ENCODE measurements at regions not wholly inside any gene's neighbourhood (a gene's known extent, or its start where the extent isn't known, plus 50 kb on each side); places are given as distances from the start of the nearest gene placed in this dataset.

DNA sequence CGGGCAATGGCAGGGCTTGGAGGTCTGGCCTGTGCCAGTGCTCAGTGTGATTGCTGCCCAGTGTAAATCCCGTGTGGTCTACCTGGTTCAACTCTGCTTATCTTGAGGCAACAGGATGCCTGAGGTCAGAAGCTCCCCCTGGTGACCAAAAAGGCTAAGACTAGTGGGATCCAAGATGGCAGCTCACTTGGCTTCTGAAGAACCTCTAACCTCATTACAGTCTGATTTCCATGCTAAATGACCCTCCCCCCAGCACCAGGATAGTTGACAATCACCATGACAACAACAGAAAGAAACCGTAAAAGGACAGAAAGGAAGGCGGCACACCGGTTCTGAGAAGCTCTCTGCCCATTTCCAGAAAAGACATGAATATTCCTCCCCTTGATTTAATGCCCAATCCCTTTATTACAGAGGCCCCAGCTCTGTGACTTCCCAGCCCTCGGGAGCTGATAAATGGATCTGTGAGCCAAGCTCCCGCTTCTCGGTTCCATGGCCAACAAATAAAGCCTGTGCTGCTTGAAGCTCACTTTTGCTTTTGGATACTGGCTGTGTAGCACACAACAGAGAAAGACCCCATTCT, 398.4 kb downstream of the CTTN start:
- DNase-seq (ENCODE audit: low read depth), result no peak

DNA sequence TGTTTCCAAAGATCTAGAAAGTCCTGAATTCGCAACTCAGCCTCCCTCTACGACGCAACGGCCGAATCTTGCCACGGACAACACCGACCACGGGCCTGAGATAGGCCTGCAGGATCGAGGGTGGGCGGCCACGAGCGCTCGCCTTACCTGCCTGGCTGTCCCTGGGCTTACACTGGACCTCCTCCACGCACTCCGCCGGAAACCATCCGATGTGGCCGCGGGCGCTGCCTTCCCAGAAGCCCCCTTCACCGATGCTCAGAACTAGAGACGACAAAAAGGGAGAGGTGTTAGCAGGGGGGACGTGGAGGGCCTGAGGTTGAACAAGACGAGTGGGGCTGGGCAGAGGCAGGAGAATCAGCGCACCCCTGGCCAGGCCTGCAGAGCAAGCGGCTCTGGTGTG, 400.0 kb downstream of the CTTN start:
- no peak for DNase-seq (ENCODE audit: low read depth)

DNA sequence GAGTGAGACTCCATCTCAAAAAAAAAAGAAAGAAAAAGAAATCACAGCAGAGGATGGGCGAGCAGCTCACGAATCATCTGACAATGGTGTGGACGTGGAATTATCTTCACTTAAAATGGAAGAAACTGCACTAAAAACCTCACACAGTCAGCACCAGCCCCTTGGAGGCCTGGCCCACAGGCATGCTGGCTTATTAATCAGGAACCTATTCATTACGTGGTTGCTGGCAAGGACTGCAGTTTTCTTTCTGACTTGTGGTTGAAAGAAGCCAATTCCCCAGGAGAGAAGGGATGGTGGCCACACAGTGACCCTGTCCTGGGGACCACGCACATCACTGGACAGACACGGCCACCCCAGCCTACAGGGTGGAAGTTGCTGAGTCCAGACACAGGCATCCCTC, 401.1 kb downstream of the CTTN start:
- DNase-seq (ENCODE audit: low read depth), result no peak

DNA sequence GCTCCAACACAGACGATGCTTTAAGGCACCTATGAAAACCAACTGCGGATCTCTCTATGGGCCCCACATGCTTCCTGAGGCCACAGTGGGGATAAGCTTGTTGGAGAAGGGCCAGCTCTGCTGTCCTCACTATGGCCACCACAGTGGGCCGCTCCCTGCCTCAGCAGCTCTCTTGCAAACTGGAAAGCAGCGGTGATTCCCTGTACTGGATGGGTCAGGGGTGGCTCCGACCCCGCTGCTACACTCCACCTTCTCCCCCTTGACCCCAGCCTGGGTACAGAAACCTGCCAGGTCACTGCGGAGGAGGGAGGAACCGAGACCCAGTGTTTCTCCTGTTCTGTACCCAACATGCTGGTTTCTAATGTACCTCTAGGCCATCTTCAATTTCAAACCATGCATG, 403.9 kb downstream of the CTTN start:
- DNase-seq (ENCODE audit: low read depth), result no peak

DNA sequence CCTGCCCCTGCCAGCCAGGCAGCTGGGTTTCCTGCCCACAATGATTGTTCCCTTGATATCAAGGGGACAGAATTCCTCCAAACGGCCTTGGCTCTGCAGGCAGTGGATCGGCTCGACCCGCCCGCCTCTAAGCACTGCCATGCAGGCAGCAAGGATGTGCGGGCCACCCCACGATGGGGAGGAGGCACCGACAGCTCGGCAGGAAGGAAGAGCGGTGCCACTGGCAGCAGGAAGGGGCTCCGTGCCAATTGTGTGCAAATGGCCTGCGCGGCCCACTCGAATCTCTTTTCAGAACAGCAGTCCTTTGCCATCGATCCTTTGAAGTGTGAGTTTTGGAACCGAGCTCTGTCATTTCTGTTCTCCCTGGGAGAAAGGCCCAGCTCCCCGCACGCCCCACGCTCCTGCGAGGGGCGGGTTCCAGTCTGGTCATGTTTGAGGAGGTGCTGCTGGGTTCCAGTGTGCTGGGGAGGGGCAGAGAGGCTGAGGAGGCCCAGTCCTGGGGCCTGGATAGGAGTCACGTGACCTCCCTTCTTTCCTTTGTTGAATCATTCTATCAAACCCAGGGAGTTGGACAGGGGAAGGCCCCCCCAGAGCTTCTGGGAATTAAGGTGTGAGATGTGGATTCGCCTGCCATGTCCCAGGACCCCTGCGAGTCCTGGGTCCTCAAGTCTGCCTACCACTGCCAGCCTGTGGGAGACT, 406.0 kb downstream of the CTTN start:
- no peak for DNase-seq (ENCODE audit: low read depth)

DNA sequence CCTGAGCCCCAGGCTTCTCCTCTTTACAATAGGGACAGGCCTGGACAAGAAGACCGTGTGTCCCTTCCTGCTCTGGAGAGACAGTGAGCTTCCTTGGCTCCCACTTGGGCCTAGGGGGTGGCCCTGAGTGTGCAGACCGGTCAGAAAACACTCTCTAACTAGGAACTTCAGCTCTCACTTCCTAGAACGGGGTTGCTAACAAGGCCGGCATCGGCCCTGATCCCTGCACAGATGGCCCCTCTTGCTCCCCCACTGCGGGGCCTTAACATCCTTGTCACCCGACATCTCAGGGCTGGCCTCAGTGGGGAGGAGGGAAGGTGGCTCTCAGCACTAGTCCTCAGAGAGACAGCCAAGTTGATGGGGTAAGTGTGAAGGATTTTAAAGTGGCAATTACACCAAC, 406.9 kb downstream of the CTTN start:
- no peak for DNase-seq (ENCODE audit: low read depth)

DNA sequence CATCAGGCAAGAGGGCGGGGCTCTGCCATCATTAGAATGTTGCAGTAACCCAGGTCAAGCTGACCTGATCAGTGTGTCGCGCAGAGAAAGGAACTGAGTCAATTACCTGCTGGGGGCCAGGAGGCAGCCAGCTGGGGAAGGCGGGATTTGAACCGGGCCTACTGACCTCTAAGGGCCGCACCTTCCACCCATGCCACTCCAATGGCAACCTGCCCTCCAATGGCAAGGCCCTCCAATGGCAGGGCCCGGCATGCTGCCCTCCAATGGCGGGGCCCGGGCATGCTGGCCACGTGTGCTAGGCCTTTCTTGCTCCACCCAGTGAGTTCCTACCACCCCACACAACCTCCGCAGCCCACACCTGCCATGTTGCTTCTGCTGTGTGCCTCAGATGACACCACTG, 407.6 kb downstream of the CTTN start:
- no peak for DNase-seq (ENCODE audit: low read depth)

DNA sequence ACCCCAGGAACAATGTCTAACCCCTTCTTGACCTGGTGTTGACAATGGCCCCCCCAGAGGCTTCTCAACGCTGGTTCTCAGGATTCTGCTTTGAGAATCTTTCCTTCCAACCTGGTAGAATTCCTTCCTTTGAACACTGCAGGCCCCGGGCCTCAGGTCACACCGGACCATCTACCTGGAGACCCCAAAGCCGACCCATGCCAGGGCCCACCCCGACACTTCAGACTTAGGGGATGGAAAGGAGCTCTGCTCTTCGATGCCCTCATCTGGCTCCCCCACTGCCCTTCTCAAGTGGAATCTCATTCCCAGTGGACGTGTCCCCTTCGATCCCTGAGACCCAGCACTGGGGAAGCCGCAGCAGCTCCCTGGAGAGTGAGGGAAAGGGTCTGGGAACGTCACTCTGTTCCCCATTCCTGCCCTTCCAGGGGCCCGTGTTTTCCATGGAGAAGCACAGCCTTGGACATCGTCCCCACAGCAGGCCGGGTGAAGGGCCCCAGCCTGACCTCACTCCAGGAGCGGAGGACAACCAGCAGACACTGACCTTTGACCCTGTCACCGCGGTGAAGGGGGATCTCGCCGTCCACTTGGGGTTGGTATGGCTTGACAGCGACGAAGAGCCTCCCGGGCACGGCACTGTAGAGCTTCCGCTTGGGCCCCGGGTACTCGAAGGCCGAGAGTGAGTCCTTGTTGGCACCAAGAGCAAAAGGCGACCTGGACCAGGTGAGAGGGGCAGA, 408.3 kb downstream of the CTTN start:
- no peak for DNase-seq (ENCODE audit: low read depth)

DNA sequence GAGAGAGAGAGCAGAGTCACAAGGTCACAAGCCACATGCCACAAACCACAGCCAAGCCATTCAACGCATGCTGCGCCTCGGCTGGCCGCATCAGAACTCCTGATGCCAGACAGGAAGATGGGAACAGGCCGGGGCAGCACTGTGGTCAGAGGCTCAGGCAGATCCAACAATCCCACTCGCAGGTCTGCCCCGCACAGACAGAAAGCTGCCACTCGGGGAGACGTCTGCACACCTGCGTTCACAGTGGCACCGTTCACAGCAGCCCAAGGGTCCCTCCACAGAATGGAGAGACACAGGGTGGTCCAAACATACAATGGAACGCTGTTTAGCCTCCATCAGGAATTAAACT, 408.8 kb downstream of the CTTN start:
- no peak for DNase-seq (ENCODE audit: low read depth)

DNA sequence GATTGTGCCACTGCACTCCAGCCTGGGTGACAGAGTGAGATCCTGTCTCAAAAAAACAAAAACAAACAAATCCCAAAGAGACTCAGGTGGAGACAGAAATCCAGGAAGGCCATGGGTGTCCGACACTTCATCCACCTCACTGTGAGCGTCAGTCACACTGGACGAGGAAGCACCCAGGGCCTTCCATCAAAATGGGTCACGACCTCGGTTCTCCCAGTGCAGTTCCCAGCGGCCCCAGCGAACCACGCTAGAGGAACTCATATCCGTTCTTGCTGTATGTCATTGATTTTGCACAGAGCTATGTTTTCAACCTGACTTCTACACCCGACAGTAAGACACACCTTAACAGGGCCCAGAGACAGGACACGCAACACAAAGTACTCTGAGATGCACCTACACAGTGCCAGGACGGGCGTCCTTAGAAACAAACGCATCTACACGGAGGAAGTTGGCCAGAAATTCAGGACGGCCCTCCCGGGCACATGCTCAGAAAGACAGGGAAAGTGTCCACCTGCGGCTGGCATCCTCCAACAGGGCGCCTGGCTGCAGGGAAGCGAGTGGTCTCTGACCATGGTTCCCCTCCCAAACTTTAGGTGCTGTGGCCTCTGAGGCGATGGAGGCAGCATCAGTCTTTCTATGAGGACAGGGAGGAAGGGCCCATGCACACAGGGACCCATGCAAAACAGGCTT, 410.5 kb downstream of the CTTN start:
- DNase-seq (ENCODE audit: low read depth), result no peak

DNA sequence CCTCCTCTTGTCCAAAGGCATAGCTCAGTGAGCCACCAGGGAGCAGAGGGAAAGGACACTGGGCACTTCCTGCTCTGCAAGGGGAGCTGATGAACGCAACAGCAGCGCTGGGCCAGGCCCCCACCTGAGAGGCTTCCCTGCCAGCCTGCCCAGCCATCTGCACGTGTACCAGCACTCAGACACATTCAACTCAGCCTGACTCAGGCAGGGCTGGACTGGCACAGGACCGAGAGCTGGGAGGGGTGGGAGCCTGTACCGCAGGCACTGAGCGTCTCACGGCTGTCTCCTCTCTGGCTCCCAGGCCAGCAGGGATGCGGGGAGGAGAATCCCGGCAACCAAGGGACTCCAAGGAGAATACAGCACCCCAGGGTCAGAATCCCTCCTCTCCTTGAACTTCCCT, 411.8 kb downstream of the CTTN start:
- no peak for DNase-seq (ENCODE audit: low read depth)

DNA sequence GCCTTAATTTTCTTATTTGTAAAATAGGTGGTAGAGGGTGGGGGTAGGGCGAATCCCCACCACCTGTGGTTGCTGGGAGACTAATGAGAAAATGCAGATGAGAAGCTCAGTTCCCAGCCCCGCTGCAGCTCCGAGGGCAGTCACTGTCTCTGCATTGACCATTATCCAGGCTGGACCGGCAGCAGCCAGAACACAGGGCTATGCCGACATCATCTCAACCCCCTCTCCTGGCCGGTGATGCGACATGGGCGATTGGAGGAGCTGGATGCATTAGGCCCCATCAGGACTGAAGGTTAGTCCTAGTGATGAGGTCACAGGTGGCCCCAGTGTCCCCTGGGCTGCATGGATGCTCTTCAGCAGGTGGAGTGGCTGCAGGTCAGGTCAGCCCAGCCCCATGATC, 412.4 kb downstream of the CTTN start:
- no peak for DNase-seq (ENCODE audit: low read depth)

DNA sequence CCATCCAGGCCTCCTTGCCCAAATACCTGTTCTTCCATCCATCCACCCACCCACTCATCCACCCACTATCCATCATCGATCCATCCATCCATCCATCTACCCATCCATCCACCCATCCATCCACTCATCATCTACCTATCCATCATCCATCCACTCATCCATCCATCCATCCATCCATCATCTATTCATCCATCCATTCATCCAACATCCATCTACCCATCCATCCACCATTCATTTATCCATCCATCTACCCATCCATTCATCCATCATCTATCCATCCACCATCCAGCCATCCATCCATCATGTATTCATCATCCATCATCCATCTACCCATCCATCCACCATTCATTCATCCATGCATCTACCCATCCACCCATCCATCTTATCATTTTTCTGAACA, 413.2 kb downstream of the CTTN start:
- DNase-seq (ENCODE audit: low read depth), result no peak

DNA sequence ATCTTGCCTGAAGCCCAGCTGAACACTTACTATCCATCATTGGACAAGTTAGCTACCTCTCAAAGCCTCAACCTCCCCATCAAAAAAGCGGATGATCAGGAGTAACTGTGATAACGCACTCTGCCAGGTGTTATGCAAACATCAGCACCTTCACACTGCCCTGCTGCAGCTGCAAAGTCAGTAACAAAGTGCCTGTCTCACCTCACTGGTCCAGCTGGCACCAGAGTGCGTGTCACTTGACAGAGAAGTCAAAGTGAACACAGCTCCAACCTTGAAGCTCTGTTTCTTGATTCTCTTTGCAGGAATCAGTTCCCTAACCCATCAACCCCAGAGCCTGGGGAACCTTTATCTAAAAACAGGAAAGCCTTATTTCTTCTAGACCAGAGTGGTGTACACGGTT, 413.6 kb downstream of the CTTN start:
- DNase-seq (ENCODE audit: low read depth), result no peak

DNA sequence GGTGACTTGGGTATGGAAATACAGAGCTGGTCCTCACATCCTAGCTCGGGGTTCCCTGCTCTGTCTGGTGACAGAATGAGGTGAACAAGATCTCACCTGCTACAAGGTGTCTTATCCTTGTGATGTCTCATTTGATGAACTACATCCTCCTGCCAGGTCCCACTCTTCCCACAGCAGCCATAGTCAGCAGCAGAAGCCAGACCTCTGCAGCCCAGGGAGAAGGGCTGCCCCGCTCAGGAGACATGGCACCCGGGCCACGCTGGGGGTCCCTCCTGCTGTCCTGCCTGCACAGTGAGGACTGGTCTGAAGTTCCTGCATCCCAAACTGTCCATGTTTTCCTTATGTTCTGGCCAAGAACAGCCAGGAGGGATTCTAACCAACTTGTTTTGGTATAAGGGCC, 414.1 kb downstream of the CTTN start:
- no peak for DNase-seq (ENCODE audit: low read depth)

DNA sequence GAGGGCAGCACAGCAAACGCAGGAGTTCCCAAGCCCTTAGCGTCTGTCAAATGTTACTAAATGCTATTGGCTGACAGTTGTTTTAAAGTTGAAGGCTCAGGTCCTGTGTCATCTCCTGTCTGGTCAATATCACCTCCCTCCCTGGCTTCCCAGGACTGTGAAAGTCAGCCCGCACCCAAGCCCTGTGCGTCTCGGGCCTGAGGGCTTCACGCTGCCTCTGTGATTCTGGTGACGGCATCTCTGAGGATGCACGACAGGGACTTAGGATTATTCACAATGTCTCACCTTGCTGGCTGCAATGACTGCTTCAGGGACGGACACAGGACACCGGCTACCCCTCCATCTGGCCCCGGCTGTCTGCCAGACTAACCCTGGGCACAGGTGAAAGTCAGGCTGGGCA, 415.3 kb downstream of the CTTN start:
- DNase-seq (ENCODE audit: low read depth), result no peak

DNA sequence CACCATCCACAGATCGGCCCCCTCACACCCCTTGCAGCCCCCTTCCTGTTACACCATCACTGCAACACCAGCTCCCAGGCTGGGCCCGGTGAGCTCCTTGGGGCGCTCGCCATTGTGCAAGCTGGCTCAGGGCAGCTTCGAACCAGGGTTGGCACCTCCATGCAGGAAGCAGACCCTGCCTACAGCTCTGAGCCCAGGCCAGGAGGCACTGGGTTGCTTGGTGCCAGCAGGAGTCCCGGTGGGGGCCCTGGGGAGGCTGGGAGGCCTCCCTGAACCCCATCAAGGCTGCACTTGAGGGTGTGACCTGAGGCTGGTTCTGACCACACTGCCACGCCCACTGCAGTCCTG, 417.1 kb downstream of the CTTN start:
- no peak for DNase-seq (ENCODE audit: low read depth)

DNA sequence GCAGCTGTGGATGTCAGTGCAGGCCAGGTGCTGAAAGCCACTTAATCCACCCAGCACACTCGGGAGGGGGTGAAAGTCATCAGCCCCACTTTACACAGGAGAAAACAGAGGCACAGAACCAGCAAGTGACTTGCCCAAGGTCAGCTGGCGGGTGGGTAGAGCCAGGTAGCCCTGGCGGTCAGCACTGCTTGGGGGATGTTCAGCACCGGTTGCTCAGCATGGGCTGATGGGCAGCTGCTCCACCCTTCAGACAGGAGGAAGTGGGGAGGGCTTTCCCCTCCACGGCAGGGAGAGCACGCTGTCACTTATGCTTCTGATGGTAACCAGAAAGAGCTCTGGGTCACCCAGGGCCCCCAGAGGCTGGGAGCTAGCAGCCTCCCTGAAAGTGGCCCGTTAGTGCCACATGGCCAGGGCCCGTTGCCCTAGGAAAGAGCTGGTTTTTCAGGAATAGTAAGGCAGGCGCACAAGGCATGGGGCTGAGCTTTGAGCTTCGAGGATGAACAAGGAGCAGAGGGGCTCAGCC, 417.9 kb downstream of the CTTN start:
- DNase-seq (ENCODE audit: low read depth), result no peak

DNA sequence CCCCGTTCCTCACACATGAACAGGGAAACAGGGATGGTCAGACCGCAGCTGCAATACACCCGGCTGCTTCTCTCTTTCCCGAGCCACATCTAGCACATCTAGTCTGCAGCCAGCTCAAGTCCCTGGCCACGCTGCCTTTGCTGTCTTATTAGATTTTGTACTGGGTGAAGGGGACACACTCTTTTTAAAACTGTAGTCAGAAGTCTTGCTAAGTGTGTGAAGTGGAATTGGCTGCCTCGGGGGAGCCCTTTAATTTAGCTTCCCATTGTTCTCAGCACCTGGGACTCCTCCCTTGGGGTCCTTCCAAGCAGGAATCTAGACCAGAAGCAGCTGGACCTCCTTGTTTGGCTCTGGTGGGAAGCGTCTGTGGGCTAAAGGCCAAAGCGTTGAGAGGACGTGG, 420.0 kb downstream of the CTTN start:
- no peak for DNase-seq (ENCODE audit: low read depth)

DNA sequence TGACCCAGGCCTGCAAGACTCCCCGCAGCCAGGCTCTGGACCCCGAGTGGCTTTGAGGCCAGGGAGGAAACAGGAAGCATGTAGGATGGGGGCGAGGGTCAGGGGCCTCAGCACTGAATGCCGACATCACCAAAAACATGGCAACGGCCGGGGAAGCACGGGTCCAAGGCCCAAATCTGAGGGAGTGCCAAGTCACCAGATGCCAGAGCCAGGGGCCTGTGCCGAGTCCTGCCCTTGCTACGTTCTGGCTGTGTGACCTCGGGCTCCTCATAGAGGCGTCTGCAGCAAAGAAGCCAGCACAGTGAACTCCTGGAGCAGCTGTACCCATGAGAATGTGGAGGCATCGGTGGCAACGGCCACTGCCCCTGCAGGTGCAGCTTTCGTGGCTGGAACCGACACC, 420.7 kb downstream of the CTTN start:
- no peak for DNase-seq (ENCODE audit: low read depth)

DNA sequence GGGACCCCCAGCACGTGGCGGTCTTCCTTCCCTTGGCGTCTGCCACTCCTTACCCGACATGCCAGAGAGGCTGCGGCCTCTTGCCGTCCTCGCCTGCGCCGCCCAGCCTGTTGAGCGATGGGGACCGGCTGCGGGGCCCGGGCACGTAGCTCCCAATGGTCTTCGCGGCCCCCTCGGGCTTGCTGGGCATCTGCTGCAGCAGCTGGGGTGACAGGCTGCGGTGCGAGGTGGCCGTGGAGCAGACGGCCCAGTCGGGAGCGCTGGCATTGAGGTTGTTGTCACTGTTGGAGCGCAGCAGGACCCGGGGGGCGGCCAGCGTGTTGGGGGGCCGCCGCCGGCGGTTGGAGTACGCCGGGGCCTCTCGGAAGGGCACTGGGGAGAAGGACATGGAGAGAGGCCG, 422.0 kb downstream of the CTTN start:
- no peak for DNase-seq (ENCODE audit: low read depth)

DNA sequence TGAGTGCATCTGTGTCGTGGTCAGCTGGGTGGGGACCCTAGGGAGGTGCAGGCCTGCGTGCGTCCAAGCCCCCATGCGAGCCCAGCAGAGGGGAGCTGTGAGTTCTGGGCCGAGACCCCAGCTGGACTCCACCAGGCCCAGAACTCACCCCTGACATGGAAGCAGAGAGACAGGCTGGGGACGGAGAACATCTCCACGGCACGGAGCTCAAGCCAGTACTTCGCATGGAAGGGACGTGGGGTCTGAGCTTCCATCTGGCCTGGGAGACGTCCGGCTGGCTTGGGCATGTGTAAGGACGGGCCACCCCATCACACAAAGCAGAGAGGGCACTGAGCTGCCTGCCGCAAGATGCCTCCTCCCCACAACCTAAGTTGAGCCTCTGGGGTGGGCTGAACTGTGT, 422.4 kb downstream of the CTTN start:
- DNase-seq (ENCODE audit: low read depth), result no peak

DNA sequence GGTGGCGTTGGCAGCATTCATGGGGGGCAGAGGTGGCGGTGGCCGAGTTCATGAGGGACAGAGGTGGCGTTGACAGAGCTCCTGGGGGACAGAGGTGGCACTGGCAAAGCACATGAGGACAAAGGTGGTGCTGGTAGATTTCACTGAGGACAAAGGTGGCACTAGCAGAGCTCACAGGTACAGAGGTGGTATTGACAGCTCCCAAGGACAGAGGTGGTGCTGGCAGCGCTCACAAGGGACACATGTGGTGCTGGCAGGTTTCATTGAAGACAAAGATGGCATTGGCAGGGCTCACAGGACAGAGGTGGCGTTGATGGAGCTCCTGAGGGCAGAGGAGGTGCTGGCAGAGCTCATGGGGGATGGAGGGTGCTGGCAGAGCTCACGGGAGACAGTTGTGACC, 425.4 kb downstream of the CTTN start:
- DNase-seq (ENCODE audit: low read depth), result no peak
